ENCODE measurements at regions not wholly inside any gene's neighbourhood (a gene's known extent, or its start where the extent isn't known, plus 50 kb on each side); places are given as distances from the start of the nearest gene placed in this dataset.

DNA sequence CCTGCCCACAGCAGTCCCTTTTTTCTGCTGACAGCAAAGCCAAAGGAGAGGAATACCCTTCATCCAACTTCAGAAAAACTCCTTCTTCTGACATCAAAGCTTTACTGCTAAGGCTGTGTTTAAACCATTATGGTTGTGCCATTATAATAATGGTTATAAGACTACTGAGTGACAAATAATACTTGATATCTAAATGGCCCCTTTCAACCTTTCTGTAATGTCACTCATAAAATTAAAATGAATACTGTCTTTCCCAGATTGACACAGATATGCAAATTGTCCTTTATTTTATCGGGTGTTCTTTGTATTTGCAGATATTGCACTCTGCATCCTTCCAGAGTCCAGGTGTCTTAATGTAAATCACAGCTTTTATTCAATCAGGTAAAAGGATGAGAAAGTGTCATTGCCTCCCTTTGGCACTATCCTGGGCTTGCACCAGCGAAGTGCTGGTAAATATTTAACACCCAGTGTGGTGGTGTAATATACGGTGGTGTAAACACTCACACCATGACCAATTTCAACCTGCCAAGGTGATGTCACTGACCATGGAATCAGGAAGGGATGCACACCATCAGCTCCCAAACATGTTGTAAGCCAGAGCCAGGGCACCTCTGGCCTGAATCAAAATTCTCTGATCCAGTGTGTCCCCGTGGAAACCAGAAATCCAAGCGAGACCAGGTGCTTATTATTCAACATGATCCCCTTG, 139.4 kb upstream of the TENM3 start:
- intact Hi-C loops (cut with DNase I): no loop called here
- DNase-seq (ENCODE audit: low spot score): no peak

DNA sequence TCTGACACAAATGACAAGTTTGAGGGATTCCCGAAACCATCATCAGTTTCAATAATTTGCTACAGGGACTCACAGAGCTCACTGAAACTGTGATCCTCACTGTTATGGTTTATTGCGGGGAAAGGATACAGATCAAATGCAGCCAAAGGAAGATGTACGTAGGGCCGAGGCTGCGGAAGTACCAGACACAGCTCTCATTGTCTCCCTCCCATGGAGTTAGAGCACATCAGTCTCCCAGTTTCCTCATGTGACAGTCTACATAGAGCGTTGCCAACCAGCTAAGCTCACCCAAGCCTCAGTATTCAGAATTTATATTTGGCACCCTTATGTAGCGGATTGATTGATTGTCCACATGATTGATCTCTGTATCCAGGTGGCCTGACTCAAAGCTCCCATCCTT, 137.8 kb upstream of the TENM3 start:
- DNase-seq (ENCODE audit: low spot score): no peak
- intact Hi-C loops (cut with DNase I): no loop called here

DNA sequence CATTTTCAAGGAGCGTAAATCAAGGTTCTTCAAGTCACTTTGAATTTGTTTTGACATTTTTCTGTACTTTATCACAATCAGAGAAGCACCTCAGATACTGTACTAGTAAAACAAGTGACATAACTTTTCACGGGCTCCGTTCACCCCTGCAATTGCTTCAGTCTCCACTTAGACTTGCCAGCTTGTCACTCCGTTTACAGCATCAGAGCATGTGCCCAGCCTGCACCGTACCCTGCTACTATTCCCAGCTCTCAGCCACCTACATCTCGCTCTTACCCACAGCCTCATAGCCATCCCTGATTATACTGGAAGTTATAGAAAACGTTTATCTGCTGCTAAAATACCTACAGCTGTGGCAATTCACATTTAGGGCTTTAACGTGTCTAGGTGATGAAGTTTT, 135.3 kb upstream of the TENM3 start:
- DNase-seq (ENCODE audit: low spot score): no peak
- intact Hi-C loops (cut with DNase I): no loop called here

DNA sequence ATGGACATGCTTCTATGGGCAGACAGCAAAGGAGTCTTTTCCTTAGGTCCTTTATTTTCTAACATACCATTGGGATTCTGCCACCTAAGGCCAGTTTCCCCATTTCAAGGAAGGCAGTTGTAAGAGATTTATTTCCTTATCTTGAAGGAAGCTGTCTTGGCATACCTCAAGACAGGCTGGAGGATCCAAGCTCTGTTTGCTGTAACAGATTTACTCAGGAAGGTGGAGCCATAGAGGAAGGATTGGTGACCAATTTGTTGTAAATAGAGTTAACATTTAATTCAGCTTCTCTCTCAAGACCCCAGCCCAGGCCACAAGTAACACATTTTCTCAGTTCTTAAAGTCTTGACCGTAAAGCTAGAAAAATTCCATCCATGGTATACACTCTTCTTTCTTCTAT, 131.6 kb upstream of the TENM3 start:
- intact Hi-C loops (cut with DNase I): no loop called here
- DNase-seq (ENCODE audit: low spot score): no peak

DNA sequence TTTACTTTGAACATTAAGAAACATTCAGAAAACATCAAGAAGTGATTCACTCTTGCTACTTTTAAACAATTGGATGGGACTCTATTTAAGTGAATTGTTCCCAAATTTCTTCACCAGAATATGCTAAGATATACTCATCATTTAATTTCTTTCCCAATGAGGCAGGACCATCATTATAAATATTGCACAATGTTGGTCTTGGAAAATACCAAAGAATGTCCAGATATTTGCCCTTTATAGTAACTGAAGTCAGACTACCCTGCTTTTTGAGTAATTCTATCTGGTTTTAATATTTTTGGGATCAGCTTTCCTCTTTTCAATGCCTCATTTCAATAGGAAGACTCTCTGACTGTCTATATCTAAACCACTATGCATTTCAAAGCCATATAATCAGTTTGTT, 129.4 kb upstream of the TENM3 start:
- intact Hi-C loops (cut with DNase I): no loop called here
- DNase-seq (ENCODE audit: low spot score): no peak

DNA sequence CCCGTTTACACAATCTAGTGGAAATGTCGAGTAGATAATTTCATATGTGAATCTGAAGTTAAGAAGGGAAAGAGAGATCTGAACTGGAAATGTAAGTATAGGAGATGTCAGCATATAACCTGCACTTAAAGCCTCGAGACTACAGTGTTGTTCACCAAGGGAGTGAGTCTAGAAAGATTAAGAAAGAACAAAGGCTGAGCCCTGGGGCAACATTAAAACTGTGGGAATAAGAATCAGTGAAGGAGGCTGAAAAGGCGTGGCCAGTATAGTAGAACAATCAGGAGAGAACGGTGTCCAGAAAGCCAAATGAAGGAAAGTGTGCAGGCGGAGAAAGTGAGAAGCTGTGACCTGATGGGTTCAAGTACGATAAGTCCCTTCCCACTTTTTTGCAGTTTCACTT, 118.8 kb upstream of the TENM3 start:
- intact Hi-C loops (cut with DNase I): no loop called here

DNA sequence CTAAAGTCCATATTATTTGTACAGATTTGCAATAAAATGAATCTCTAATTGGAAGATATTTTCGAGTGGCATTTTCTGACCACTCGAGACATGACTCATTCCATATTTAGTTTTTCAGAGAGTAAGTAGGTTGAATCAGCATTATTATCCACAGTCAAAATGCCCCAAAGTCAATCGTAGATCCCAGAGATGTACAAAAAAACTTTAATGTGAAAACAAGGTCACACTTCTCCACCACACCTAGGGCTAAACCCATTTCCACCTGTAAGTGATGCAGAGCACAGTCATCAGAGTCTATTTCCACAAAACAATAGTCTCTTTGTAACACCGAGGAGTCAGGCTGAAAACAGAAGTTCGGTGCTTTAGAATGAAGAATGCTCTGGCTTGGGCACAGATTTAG, 117.1 kb upstream of the TENM3 start:
- DNase-seq (ENCODE audit: low spot score): no peak
- intact Hi-C loops (cut with DNase I): no loop called here

More for the DNA sequence above, 118.8 kb upstream of the TENM3 start:
- no peak for DNase-seq (ENCODE audit: low spot score)

DNA sequence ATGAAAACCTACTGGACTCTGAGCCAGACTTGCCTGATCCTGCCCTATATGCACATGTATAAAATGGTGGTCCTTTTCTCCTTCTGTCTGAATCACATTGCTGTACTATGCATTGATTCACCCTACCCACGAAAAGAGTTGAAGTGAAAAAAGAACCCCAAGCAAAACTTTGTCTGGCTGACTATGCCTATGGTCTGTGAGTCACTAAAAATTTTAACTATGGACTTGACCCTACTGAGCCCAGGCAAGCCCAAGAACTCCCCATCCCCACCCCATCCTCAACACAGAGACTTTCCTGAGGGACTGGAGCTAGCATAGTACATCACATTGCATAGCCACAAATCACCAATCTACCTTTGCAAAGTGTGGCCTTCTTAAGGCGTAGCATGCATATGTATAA, 116.6 kb upstream of the TENM3 start:
- intact Hi-C loops (cut with DNase I): no loop called here
- no peak for DNase-seq (ENCODE audit: low spot score)

DNA sequence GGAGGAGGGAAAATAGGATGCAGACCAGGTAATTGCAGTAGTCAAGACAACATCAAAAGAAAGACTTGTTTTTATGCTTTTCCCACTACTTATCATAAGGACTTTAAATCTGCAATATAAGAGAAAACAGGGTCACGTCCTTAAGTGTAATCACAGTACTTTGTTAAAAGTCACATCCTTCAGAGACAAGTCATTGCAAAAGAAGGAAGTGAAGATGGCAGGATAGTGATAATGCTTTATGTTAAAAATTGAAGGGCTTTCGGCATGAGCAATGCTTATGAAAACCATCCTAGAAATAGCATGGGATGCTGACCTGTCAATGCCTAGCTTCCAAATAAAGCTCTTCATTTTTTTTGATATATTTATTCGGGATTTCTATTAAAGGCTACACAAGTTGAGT, 110.2 kb upstream of the TENM3 start:
- intact Hi-C loops (cut with DNase I): no loop called here
- no peak for DNase-seq (ENCODE audit: low spot score)

DNA sequence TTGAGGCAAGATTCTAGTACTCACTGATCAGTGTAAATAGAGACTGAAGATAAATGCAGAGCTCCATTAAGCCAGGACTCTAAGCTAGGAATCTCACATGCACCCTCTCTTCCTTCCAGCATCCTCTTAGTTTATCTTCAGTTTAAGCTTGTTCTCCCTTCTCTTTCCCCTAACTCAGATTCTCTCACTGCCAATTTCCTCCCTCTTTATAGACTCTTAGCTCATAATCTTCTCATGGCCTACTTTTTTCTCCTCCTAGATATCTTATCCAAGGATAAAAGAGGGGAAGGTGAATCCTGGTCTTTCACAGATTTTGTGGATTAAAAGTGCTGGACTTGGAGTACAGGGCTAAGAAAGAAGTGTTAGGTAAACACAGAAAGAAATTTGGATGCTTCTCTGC, 108.9 kb upstream of the TENM3 start:
- DNase-seq (ENCODE audit: low spot score): no peak
- intact Hi-C loops (cut with DNase I): no loop called here

DNA sequence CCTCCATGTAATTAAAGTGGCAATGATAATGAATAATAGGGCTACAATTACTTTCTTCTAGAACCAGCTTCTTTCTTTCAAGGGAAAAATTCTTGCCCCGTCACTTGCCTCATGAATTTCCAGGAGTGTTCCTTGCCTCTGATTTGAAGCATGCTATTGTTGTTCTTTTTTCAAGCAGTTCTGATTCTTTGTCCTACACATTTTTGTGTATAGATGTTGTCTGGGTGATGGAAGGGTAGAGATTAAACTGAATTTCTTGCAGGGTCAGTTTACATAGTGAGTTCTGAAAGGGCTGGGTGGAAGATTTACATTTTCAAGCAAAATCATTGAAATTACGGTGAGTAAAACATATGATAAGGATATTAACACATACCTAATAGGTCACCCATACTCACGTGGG, 107.0 kb upstream of the TENM3 start:
- intact Hi-C loops (cut with DNase I): no loop called here
- DNase-seq (ENCODE audit: low spot score): no peak

DNA sequence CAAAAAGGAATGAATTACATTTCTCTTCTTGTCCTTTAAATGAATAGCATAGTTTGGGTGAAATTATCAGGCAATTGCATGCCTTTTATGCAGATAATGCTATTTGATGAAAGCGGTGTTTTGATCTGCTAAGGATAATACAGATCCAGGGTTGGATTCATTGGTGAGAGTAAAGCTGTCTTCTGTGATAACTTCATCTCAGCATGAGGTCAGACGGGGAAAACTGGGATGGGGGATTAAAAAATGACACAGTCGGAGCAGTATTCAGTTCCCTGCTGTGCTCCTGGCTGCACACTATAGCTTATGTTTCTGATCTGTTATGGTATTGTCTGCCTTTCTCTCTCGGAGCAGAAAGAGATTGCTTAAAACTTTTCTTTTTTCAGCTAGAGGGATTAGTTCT, 105.9 kb upstream of the TENM3 start:
- intact Hi-C loops (cut with DNase I): no loop called here
- no peak for DNase-seq (ENCODE audit: low spot score)

DNA sequence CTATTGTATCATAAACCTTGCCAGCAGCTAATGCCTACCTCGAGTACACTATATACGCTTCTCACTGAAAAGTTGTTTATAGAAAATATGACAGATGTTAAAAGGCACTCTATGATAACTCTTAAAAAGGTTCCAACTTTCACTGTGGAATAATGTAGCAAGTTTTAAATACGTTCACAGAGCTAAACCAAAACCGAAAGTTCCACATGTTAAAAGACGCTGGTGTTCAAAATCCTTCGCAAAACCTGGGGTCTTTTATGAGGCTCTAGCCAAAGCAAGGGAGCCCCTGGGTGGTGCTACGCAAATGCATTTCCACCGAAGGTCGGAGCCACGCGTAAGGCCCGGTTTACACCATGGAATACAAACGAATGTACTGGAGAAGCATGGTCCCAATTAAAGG, 103.7 kb upstream of the TENM3 start:
- intact Hi-C loops (cut with DNase I): no loop called here
- no peak for DNase-seq (ENCODE audit: low spot score)

DNA sequence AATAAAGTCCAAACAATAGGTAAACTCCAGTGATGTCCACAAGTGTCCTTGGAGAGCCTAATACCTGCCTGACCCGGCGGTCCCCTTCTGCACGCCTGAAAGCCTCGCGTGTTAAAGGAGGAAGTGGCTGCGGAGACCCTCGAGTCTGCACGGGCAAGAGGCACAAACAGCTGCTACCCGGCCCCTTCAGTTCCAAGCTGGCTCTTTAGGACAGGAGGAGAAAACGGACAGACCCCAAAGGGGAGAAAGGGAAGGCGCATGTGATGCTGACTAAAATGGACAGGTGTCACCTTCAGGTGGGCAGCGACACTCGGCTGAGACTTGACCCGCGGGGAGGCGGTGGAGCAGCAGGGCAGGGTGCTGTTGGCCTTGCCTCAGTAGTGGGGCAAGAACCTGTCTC, 102.7 kb upstream of the TENM3 start:
- intact Hi-C loops (cut with DNase I): no loop called here
- DNase-seq (ENCODE audit: low spot score): no peak

DNA sequence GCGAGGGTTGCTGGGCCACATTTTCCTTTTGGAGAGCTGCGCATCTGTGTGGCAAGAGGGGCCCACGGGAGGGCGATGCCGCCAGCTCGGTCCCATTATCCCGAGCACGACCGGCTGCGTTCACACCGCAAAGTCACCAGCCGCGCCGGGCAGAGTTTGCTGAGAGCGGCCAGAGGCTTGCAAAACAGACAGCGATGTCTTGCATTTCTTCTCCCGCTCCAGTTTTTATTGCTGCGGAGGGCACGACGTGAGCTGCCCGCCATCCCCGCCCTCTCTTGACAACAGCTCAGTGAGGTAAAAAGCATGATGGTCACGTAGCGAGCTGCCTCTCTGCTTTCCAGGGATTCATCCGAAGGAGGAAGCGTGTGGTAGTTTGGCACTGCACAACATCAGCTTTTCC, 102.1 kb upstream of the TENM3 start:
- intact Hi-C loops (cut with DNase I): no loop called here

DNA sequence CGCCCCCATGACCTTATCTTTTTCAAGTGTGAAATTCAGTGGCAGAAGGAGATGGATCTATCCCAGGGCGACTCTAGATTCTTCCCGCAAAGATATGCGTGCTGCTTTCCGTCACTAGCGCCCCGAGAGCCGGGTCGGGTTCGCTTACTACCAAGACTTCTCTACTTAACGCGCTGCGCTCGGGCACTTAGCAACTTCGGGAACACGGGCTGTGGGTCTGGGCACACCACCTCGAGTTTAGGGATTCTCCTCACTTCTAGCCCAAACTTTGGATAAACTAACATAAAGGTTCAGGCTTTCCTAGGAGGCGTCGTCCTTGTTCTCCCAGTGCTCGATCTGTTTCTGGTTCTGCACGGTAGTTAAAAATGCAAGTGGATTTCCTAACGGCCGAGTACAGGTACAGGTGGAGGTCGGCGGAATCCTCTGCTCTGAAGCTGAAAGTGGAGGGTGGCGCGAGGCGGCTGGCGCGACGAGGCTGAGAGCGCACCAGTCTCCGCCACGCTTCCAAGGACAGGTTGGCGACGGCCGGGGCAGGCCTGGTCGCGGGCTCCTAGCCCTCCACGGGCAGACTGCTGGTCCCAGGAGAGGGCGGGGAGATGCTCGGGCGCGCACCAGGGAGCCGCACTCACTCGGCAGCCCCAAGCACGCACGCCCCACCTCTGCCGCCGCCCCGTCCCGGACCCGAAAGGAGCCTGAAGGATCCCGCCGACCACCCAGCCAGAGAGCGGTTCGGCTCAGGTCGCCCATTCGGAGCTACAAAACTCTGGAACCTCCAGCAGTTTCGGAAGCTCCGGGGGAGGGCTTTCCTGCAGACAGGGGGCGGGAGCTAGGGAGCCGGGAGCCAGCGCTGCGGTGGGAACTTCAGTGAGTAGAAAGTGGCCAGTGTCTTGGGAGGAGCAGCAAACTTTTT, 100.8 kb upstream of the TENM3 start:
- intact Hi-C loops (cut with DNase I): no loop called here
- no peak for DNase-seq (ENCODE audit: low spot score)

More for the DNA sequence above, 102.1 kb upstream of the TENM3 start:
- no peak for DNase-seq (ENCODE audit: low spot score)

DNA sequence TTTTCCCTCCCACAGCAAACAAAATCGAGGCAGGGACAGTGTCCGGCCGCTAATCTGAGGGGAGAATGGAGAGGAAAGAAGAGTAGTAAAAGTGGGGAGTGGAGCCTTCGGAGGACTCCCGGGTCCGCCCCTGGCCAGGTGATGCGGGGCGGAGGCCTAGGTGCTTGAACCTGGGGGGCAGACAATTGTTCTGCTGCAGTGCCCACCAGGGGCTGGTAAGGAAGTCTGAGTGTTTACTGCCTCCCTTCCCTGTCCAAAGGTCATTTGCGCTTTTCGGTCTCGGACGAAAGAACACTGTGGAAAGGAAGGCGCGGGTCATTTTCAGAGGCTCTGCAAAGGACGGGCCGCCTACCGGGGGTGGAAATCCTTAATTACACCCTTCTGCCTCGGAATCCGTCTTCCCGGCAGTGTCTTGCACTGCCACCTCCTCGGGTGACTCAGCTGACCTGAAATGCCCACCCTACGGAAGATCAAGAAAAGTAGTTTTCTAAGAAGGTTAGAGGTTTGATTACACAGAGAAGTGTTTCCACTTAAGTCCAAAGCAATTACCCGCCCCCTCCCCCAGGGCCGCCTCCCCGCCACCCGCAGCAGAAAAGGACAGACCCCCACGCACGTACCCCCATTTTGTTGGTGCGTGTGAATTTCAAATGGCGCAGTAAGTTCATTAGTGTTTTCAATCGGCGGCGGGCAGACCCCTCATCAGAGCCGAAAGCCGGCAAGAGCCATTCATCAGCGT, 99.9 kb upstream of the TENM3 start:
- intact Hi-C loops (cut with DNase I): no loop called here
- no peak for DNase-seq (ENCODE audit: low spot score)

DNA sequence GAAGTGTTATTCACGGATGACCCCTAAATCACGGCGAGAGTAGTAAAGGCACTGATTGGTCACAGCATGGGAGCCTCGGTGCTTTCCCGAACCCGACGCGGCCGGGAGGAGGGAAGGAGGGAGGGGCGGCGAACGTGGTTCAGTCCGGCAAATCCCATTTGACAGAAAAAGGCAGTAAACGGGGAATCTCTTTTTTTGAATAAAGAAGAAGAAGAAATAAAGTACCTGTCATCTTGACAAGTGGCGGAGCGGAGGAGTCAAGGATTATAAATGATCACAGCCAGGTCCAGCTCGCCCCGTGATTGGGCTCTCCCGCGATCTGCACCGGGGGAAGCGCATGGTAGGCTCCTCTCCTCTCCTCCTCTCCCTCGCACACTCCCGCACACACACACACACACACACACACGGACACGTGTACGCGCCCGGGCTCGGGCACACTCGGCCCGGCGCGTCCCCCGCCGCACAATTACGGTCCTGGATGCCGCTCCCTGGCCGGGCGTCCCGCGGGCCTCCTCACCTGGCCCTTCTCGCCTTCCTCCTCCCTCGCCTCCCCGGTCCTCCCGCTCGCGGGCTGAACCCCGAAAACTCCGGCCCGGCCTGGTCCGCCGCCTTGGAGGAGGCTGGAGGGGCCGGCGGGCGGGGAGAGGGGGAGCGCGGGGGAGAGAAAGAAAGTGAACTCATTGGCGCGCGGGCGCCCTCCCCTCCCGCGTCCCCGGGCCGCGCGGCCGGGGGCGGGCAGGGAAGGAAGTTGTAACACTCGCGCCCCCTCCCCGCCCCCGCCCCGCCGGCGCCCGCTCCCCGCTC, 99.2 kb upstream of the TENM3 start:
- intact Hi-C loops (cut with DNase I): no loop called here
- DNase-seq (ENCODE audit: low spot score): no peak

DNA sequence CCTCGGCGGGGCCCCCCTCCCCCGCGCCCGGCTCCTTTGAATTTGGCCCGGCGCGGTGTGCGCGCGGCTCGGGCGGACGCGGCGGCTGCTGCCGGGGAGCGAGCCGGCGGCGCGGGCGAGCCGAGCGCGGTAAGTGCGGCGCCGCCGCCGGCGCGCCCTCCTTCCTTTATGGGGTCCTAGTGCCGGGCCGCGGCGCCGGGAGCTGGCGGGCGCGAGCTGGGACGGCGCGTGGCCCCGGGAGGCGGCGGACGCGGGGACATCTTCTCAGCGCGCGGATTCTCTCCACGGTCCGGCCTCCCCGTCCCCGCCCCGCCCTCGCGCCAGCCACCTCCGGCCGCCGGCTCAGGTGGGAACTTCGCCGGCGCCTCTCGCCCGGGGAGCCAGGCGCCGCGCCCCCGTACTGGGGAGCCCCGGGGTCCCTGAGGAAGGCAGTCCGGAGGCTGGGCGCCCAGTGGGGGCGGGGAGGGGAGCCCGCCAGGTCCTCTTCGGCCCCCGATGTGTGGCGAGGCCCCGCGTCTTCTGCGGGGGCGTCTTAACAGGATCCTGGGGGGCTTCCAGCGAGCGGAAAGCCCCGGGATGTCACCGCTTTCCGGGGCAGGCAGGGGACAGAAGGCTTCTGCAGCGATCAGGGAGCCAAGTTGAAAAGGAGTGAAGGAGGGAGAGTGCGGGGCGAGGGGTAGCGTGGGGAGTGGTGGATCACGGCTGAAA, 98.4 kb upstream of the TENM3 start:
- intact Hi-C loops (cut with DNase I): no loop called here
- no peak for DNase-seq (ENCODE audit: low spot score)
